ENCODE measurements at regions not wholly inside any gene's neighbourhood (a gene's known extent, or its start where the extent isn't known, plus 50 kb on each side); places are given as distances from the start of the nearest gene placed in this dataset.

GRCh38 chr3:160065786-160066185 is 77.2 kb downstream of the IL12A start:
- TF ChIP-seq POLR2A (IDR thresholded peaks at IDR 0.05) (no peak), POLR2AphosphoS5 (IDR thresholded peaks at IDR 0.05) (no peak)
- no peak overlapping the region for H3K27ac ChIP-seq
- H3K4me3 ChIP-seq: no peak overlapping the region
- H3K36me3 ChIP-seq: no peaks in the 10 kb centered on the region
- DNase-seq: no peak
- H3K4me1 ChIP-seq: no peaks in the 10 kb centered on the region
- no peaks in the 10 kb centered on the region for H3K9me3 ChIP-seq
- H3K27me3 ChIP-seq: no peaks in the 10 kb centered on the region
- ATAC-seq (ENCODE audit: low FRiP score in 2 of 2): no peak
- 67 to 79% methylated on average over 4 of the region's 4 CpGs for WGBS, 2 donors

GRCh38 chr3:160069986-160070385 is 81.4 kb downstream of the IL12A start:
- WGBS, 2 donors: 31 to 63% methylated on average over 2 to 3 of the region's 3 CpGs
- no peak for ATAC-seq (ENCODE audit: low FRiP score in 2 of 2)

DNA sequence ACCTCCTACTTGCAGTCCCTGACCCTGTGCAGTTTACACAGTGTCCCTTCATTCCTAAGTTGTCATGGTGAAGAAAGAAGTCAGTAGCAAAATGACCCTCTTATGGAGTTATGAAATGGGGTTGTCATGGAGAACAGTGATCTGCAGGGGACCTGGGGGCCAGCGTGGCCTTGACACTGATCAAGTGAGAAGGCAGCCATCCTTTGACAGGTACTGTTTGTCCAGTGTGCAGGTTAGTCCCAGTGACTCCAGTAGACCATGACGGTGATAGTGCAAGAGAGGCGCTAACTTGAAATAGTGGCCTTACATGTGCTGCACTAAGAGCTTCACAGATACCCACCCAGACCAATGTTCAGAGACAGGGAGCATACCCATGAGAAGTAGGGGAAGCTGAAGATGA is 87.9 kb downstream of the IL12A start:
- WGBS, 2 donors: 85 to 98% methylated on average over 3 of the region's 3 CpGs

More at GRCh38 chr3:160069986-160070385, 81.4 kb downstream of the IL12A start:
- no peaks in the 10 kb centered on the region for H3K36me3 ChIP-seq
- no peaks in the 10 kb centered on the region for H3K9me3 ChIP-seq
- DNase-seq: no peak
- H3K27ac ChIP-seq: no peak overlapping the region
- no peak overlapping the region for H3K4me3 ChIP-seq
- TF ChIP-seq POLR2AphosphoS5 (IDR thresholded peaks at IDR 0.05) (no peak), POLR2A (IDR thresholded peaks at IDR 0.05) (no peak), EP300 (IDR thresholded peaks at IDR 0.05) (no peak), CTCF (IDR thresholded peaks at IDR 0.05) (no peak)
- no peaks in the 10 kb centered on the region for H3K4me1 ChIP-seq
- H3K27me3 ChIP-seq: no peaks in the 10 kb centered on the region

DNA sequence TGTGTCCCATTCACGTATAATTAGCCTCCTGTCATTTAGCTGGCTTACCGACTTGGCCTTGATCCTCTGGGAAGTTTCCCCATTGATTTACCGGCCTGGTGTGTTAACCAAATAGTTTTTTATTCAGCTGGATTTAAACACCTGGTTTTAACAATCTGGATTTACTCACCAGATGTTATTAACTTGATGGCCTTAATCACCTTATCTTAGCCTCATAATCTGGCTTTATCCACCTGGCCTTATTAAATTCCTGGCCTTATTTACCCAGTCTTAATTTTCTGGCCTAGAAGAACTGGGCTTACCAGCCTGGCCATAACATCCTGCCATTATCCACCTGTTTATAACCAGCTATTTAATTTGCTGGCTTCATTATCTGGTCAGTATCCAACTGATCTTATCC is 89.9 kb downstream of the IL12A start:
- WGBS, 2 donors: 93 to 99% methylated on average over 3 of the region's 3 CpGs
- H3K9me3 ChIP-seq: no peaks in the 10 kb centered on the region
- no peak overlapping the region for H3K4me3 ChIP-seq
- TF ChIP-seq EP300 (IDR thresholded peaks at IDR 0.05) (no peak), POLR2AphosphoS5 (IDR thresholded peaks at IDR 0.05) (no peak), CTCF (IDR thresholded peaks at IDR 0.05) (no peak), POLR2A (IDR thresholded peaks at IDR 0.05) (no peak)
- ATAC-seq (ENCODE audit: low FRiP score in 2 of 2) (no peak), DNase-seq (no peak)
- H3K27me3 ChIP-seq: no peaks in the 10 kb centered on the region
- H3K4me1 ChIP-seq: no peaks in the 10 kb centered on the region
- H3K27ac ChIP-seq: no peak overlapping the region
- H3K36me3 ChIP-seq: no peaks in the 10 kb centered on the region

More for the DNA sequence above, 87.9 kb downstream of the IL12A start:
- Histone ChIP-seq H3K27me3 (no peaks in the 10 kb centered on the region), H3K4me3 (no peak overlapping the region), H3K9me3 (no peaks in the 10 kb centered on the region), H3K36me3 (no peaks in the 10 kb centered on the region), H3K27ac (no peak overlapping the region), H3K4me1 (no peaks in the 10 kb centered on the region)
- ATAC-seq (ENCODE audit: low FRiP score in 2 of 2) (no peak), DNase-seq (no peak)
- TF ChIP-seq POLR2AphosphoS5 (IDR thresholded peaks at IDR 0.05): no peak
- TF ChIP-seq CTCF (IDR thresholded peaks at IDR 0.05): no peak
- no peak for TF ChIP-seq POLR2A (IDR thresholded peaks at IDR 0.05)
- no peak for TF ChIP-seq EP300 (IDR thresholded peaks at IDR 0.05)

DNA sequence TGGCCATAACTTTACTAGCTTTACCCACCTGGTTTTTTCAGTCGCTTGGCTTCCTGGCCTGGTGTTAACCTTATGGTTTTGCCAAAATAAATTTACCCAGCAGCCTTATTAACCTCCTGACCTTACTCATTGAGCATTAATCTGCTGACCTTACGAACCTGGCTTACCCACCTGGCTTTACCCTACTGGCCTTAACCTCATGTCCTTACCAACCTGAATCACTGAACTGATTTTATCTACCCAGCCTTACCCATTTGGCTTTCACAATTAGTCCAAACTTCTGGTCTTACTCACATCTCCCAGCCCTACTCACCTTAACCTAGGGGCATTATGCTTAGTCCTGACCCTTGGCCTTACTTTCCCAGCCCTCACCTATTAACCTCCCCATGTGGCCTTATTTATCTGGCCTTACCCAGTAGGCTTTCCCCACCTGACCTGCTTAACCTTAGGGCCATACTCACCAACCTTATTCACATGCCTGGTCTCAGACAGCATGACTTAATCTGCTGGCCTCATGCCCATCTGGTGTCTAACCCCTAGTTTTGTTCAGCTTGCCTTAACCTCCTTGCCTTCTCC is 93.4 kb downstream of the IL12A start:
- WGBS, 2 donors: 86 to 90% methylated on average over 2 of the region's 2 CpGs
- Histone ChIP-seq H3K27ac (no peak overlapping the region), H3K9me3 (no peaks in the 10 kb centered on the region), H3K36me3 (no peaks in the 10 kb centered on the region), H3K4me3 (no peak overlapping the region), H3K4me1 (no peaks in the 10 kb centered on the region), H3K27me3 (no peaks in the 10 kb centered on the region)
- no peak for DNase-seq
- TF ChIP-seq POLR2AphosphoS5 (IDR thresholded peaks at IDR 0.05): no peak
- no peak for TF ChIP-seq POLR2A (IDR thresholded peaks at IDR 0.05)
- TF ChIP-seq CTCF (IDR thresholded peaks at IDR 0.05): no peak
- no peak for TF ChIP-seq EP300 (IDR thresholded peaks at IDR 0.05)
- no peak for ATAC-seq (ENCODE audit: low FRiP score in 2 of 2)
